Keratinocyte (primary cell): ENCODE measurements at regions not wholly inside any gene's neighbourhood (a gene's known extent, or its start where the extent isn't known, plus 50 kb on each side); places are given as distances from the start of the nearest gene placed in this dataset.
A peak's percentile ranks its signal among the peaks of the same experiment; 100 is the strongest.
"Not testable (repeated sequence)": the region's sequence is repeated elsewhere in the genome, so short reads cannot be mapped to it uniquely, and the experiment has no call there.

Experiments
- DNase-seq: peaks from one replicate; pipeline ENCODE4 v3.0.0-alpha.2; 2011; ENCODE audit warnings: low read depth, missing footprints, low spot score
- FAIRE-seq: peaks from 2 replicates; lab custom pipeline; 2011; peaks lifted over from hg19 to GRCh38; lab: Jason Lieb, UNC
- H2AFZ ChIP-seq: 2 replicates; pipeline ENCODE4 v1.6.0; 2012; ENCODE audit warnings: low read length, control low read depth, inconsistent platforms; ENCODE audit not compliant: control insufficient read depth
- H3K27ac ChIP-seq: 2 replicates; pipeline ENCODE4 v1.5.1; 2011; ENCODE audit warnings: low read length; ENCODE audit not compliant: control insufficient read depth, insufficient read depth
- H3K27me3 ChIP-seq: 3 replicates; pipeline ENCODE4 v1.6.0; 2011; ENCODE audit warnings: low read length; ENCODE audit not compliant: control insufficient read depth, insufficient read depth; ENCODE audit errors: extremely low read depth
- H3K36me3 ChIP-seq, 2 experiments: 2 replicates in 1 of 2; 3 replicates in 1 of 2; pipeline ENCODE4 v1.5.1; 2011; ENCODE audit warnings: low read length in 2 of 2, mild to moderate bottlenecking in 1 of 2; ENCODE audit not compliant: control insufficient read depth in 2 of 2, insufficient read depth in 2 of 2; ENCODE audit errors: extremely low read depth in 1 of 2
- H3K4me1 ChIP-seq: 3 replicates; pipeline ENCODE4 v1.5.1; 2011; ENCODE audit warnings: low read length; ENCODE audit not compliant: control insufficient read depth, insufficient read depth; ENCODE audit errors: extremely low read depth
- H3K4me2 ChIP-seq: 3 replicates; pipeline ENCODE4 v1.6.0; 2011; ENCODE audit warnings: low read depth, low read length; ENCODE audit not compliant: control insufficient read depth, insufficient read depth; ENCODE audit errors: extremely low read depth
- H3K4me3 ChIP-seq, 3 experiments: fragments of 200-600 bp in 1 of 3; sonication (generic) in 1 of 3; 2 replicates in 2 of 3; 3 replicates in 1 of 3; pipeline ENCODE4 v1.5.1; 2011 to 2016; ENCODE audit warnings: low read length in 3 of 3, mild to moderate bottlenecking in 3 of 3, control low read depth in 2 of 3, inconsistent platforms in 1 of 3, low read depth in 1 of 3, mixed read lengths in 1 of 3, mixed run types in 1 of 3, moderate library complexity in 1 of 3; ENCODE audit not compliant: control insufficient read depth in 2 of 3, insufficient read depth in 2 of 3; ENCODE audit errors: extremely low read depth in 1 of 3
- H3K79me2 ChIP-seq: 2 replicates; pipeline ENCODE4 v1.6.0; 2012; ENCODE audit warnings: low read length; ENCODE audit not compliant: control insufficient read depth, insufficient read depth
- H3K9ac ChIP-seq: 3 replicates; pipeline ENCODE4 v1.6.0; 2011; ENCODE audit warnings: low read length; ENCODE audit not compliant: control insufficient read depth, insufficient read depth; ENCODE audit errors: extremely low read depth
- H3K9me1 ChIP-seq: 3 replicates; pipeline ENCODE4 v1.6.0; 2011; ENCODE audit warnings: low read length; ENCODE audit not compliant: control insufficient read depth, insufficient read depth; ENCODE audit errors: extremely low read depth
- H3K9me3 ChIP-seq: 2 replicates; pipeline ENCODE4 v1.5.1; 2012; ENCODE audit warnings: low read depth, low read length; ENCODE audit not compliant: control insufficient read depth
- H4K20me1 ChIP-seq: 3 replicates; pipeline ENCODE4 v1.6.0; 2011; ENCODE audit warnings: low read length; ENCODE audit not compliant: control insufficient read depth, insufficient read depth; ENCODE audit errors: extremely low read depth
- EZH2 ChIP-seq: IDR thresholded peaks from one replicate; pipeline ENCODE4 v1.6.1; 2012; ENCODE audit warnings: inconsistent platforms, mild to moderate bottlenecking, low read length, moderate library complexity
- dilution Hi-C: fragments of 300-500 bp; cut with MboI; formaldehyde crosslinking; loops from one replicate; pipeline ENCODE4 v1.7.0; 2020; ENCODE audit warnings: low sequenced_read_pairs; ENCODE audit not compliant: extremely low pct_ligation_motif_present
- TF ChIP-seq, protein P1 (sequence below), 3 experiments: IDR thresholded peaks in 1 of 3; conservative IDR thresholded peaks in 1 of 3; optimal IDR thresholded peaks in 1 of 3; 2 replicates in 2 of 3; 3 replicates in 1 of 3; pipeline versions ENCODE3 to v1.5.1; 2011; ENCODE audit warnings: low read length in 3 of 3, mild to moderate bottlenecking in 3 of 3, moderate library complexity in 2 of 3, control low read depth in 1 of 3, inconsistent platforms in 1 of 3; ENCODE audit not compliant: insufficient read depth in 2 of 3; ENCODE audit errors: extremely low read depth in 1 of 3

DNA sequence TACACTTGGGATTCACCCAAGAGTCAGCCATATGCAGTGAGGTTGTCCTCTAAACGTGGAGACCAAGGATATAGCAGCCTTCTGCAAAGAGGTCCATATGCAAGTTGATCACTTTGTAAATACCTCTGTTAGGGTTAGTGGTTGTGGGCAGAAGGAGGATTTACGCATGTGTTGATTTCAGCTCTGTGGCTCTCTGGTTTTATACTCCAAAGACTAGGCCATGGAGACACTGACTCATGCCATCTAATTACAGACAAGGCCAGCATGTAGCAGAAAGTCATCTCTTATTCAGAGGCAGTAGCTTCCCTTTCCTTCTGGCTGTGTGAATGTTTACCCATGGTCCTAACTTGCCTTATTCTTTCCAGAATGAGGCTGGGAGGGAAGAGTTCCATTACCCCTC lies 140.9 kb upstream of the GOLGA6L4 start:
- H3K36me3 ChIP-seq, H3K4me2 ChIP-seq, H2AFZ ChIP-seq, H4K20me1 ChIP-seq, H3K27me3 ChIP-seq, H3K9me1 ChIP-seq, H3K9ac ChIP-seq, dilution Hi-C loops, H3K4me3 ChIP-seq, H3K4me1 ChIP-seq, H3K79me2 ChIP-seq, H3K9me3 ChIP-seq, DNase-seq, H3K27ac ChIP-seq: not testable (repeated sequence)
- peak; percentile 61 for FAIRE-seq

DNA sequence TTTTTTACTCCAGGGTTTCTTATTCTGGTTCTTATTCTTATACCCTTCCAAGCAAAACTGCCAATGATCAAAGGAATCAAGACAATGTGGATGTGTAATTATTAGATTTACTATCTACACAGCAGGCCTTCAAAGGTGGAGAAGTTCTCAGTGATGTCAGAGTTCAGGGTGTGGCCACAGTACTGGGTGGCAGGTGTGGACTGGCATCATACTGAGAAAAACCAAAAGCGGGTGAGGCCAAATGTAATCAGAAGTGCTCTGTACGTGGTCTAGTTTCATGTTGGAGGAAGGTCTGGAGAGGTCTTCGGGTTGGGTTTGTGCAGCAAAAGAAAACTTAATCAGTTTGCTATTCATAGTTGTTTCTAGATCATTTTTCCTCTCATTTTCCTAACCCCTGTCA lies 138.5 kb upstream of the GOLGA6L4 start:
- H3K27ac ChIP-seq, H3K4me3 ChIP-seq, H3K36me3 ChIP-seq, H4K20me1 ChIP-seq, H3K27me3 ChIP-seq, H3K4me2 ChIP-seq, H3K9me1 ChIP-seq, DNase-seq, H3K4me1 ChIP-seq, dilution Hi-C loops, H3K79me2 ChIP-seq, H3K9me3 ChIP-seq, H2AFZ ChIP-seq, H3K9ac ChIP-seq, FAIRE-seq: not testable (repeated sequence)

DNA sequence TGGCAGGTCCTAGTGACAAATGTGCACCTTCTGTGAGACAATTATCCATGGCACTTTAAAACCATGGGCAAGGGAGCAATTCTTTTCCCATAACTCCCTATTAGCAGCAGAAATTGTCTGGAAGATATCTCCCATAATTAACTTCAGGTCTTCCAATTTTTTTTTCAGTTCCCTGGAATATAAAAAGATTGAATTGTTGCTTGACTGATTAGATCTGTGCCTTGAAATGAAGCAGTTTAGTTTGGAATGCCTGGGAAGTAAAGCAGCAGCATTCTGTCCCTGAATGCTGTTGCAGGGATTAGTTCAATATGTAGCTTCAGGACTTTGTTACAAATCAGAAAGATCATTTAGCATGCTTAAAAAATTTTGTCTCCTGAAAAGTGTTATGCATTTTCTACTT lies 137.0 kb upstream of the GOLGA6L4 start:
- Histone ChIP-seq H2AFZ (no peak overlapping the region), H3K4me3 (no peak overlapping the region), H3K9ac (no peak overlapping the region), H3K9me1 (no peaks in the 10 kb centered on the region), H3K79me2 (no peaks in the 10 kb centered on the region), H4K20me1 (no peaks in the 10 kb centered on the region), H3K27ac (no peak overlapping the region), H3K27me3 (no peaks in the 10 kb centered on the region), H3K9me3 (no peaks in the 10 kb centered on the region), H3K36me3 (no peaks in the 10 kb centered on the region), H3K4me1 (no peaks in the 10 kb centered on the region), H3K4me2 (no peak overlapping the region)
- FAIRE-seq (no peak), DNase-seq (no peak)
- no peak for TF ChIP-seq EZH2
- TF ChIP-seq, protein P1, sequence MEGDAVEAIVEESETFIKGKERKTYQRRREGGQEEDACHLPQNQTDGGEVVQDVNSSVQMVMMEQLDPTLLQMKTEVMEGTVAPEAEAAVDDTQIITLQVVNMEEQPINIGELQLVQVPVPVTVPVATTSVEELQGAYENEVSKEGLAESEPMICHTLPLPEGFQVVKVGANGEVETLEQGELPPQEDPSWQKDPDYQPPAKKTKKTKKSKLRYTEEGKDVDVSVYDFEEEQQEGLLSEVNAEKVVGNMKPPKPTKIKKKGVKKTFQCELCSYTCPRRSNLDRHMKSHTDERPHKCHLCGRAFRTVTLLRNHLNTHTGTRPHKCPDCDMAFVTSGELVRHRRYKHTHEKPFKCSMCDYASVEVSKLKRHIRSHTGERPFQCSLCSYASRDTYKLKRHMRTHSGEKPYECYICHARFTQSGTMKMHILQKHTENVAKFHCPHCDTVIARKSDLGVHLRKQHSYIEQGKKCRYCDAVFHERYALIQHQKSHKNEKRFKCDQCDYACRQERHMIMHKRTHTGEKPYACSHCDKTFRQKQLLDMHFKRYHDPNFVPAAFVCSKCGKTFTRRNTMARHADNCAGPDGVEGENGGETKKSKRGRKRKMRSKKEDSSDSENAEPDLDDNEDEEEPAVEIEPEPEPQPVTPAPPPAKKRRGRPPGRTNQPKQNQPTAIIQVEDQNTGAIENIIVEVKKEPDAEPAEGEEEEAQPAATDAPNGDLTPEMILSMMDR (optimal IDR thresholded peaks at IDR 0.05 in 1 of 3, IDR thresholded peaks at IDR 0.05 in 1 of 3, conservative IDR thresholded peaks at IDR 0.05 in 1 of 3; ENCODE audit: extremely low read depth in 1 of 3, insufficient read depth in 2 of 3, low read length in 3 of 3): no peak
- dilution Hi-C loops: no loop called here
